Mesothelial cell of epicardium (in vitro differentiated cells): ENCODE measurements at regions not wholly inside any gene's neighbourhood (a gene's known extent, or its start where the extent isn't known, plus 50 kb on each side); places are given as distances from the start of the nearest gene placed in this dataset.

Source experiments
- DNase-seq, 2 experiments: peaks; one replicate each; pipeline ENCODE4 v3.0.0; 2021; ENCODE audit warnings: low spot score in 2 of 2; ENCODE audit not compliant: unreplicated experiment in 2 of 2
- H3K27ac Mint-ChIP-seq: 2 replicates; pipeline ENCODE4 v1.8.0; 2021; ENCODE audit warnings: mixed read lengths
- H3K27me3 Mint-ChIP-seq: 2 replicates; pipeline ENCODE4 v1.8.0; 2021; ENCODE audit warnings: low read depth, mixed read lengths
- H3K36me3 Mint-ChIP-seq: 2 replicates; pipeline ENCODE4 v1.8.0; 2021; ENCODE audit warnings: mixed read lengths
- H3K4me1 Mint-ChIP-seq: 2 replicates; pipeline ENCODE4 v1.8.0; 2021; ENCODE audit warnings: mixed read lengths
- H3K4me3 Mint-ChIP-seq: 2 replicates; pipeline ENCODE4 v1.8.0; 2021; ENCODE audit warnings: mild to moderate bottlenecking, moderate library complexity, mixed read lengths
- H3K9me3 Mint-ChIP-seq: 2 replicates; pipeline ENCODE4 v1.8.0; 2021; ENCODE audit warnings: mixed read lengths
- CTCF ChIP-seq: fragments of 200-600 bp; sonication (generic); IDR thresholded peaks from one replicate; pipeline ENCODE4 v1.5.0; 2021; ENCODE audit warnings: antibody characterized with exemption; ENCODE audit not compliant: unreplicated experiment

GRCh38 chr4:160495356-160495755 is 1392.5 kb downstream of the RAPGEF2 start:
- H3K4me3 Mint-ChIP-seq, result no peak overlapping the region
- DNase-seq, result no peak
- H3K27ac Mint-ChIP-seq, result no peak overlapping the region
- no peak for TF ChIP-seq CTCF
- peaks cover 37% of the 10 kb centered on the region for H3K9me3 Mint-ChIP-seq
- H3K4me1 Mint-ChIP-seq, result no peaks in the 10 kb centered on the region
- H3K36me3 Mint-ChIP-seq, result peaks cover 9% of the 10 kb centered on the region
- H3K27me3 Mint-ChIP-seq, result no peaks in the 10 kb centered on the region

GRCh38 chr4:160498211-160498610 is 1395.3 kb downstream of the RAPGEF2 start:
- peaks cover 3% of the 10 kb centered on the region for H3K4me1 Mint-ChIP-seq

GRCh38 chr4:160505724-160506123 is 1402.8 kb downstream of the RAPGEF2 start:
- no peak overlapping the region for H3K27ac Mint-ChIP-seq
- peaks cover 4% of the 10 kb centered on the region for H3K9me3 Mint-ChIP-seq
- H3K4me1 Mint-ChIP-seq, result peaks cover 3% of the 10 kb centered on the region
- DNase-seq, result no peak
- TF ChIP-seq CTCF, result no peak
- H3K4me3 Mint-ChIP-seq, result no peak overlapping the region
- no peaks in the 10 kb centered on the region for H3K36me3 Mint-ChIP-seq
- no peaks in the 10 kb centered on the region for H3K27me3 Mint-ChIP-seq

More at GRCh38 chr4:160498211-160498610, 1395.3 kb downstream of the RAPGEF2 start:
- DNase-seq, result no peak
- TF ChIP-seq CTCF, result no peak
- Mint-ChIP-seq H3K4me3 (no peak overlapping the region), H3K27me3 (no peaks in the 10 kb centered on the region), H3K27ac (no peak overlapping the region), H3K9me3 (peaks cover 17% of the 10 kb centered on the region), H3K36me3 (no peaks in the 10 kb centered on the region)

GRCh38 chr4:160510928-160511327 is 1408.0 kb downstream of the RAPGEF2 start:
- no peak overlapping the region for H3K4me3 Mint-ChIP-seq

GRCh38 chr4:160514126-160514525 is 1411.2 kb downstream of the RAPGEF2 start:
- Mint-ChIP-seq H3K4me1 (no peaks in the 10 kb centered on the region), H3K4me3 (no peak overlapping the region), H3K27me3 (no peaks in the 10 kb centered on the region), H3K27ac (no peak overlapping the region), H3K9me3 (peaks cover 13% of the 10 kb centered on the region), H3K36me3 (no peaks in the 10 kb centered on the region)
- DNase-seq, result no peak
- TF ChIP-seq CTCF, result no peak

More at GRCh38 chr4:160510928-160511327, 1408.0 kb downstream of the RAPGEF2 start:
- TF ChIP-seq CTCF, result no peak
- Mint-ChIP-seq H3K36me3 (no peaks in the 10 kb centered on the region), H3K27ac (no peak overlapping the region), H3K9me3 (peaks cover 4% of the 10 kb centered on the region), H3K27me3 (no peaks in the 10 kb centered on the region), H3K4me1 (no peaks in the 10 kb centered on the region)
- no peak for DNase-seq

GRCh38 chr4:160523231-160523630 is 1420.4 kb downstream of the RAPGEF2 start:
- H3K4me1 Mint-ChIP-seq, result no peaks in the 10 kb centered on the region
- no peaks in the 10 kb centered on the region for H3K27me3 Mint-ChIP-seq
- no peak overlapping the region for H3K27ac Mint-ChIP-seq
- no peak for TF ChIP-seq CTCF
- H3K36me3 Mint-ChIP-seq, result no peaks in the 10 kb centered on the region
- H3K4me3 Mint-ChIP-seq, result no peak overlapping the region
- DNase-seq, result no peak
- H3K9me3 Mint-ChIP-seq, result peaks cover 12% of the 10 kb centered on the region
